Kidney (tissue), 13 donors: ENCODE measurements at regions not wholly inside any gene's neighbourhood (a gene's known extent, or its start where the extent isn't known, plus 50 kb on each side); places are given as distances from the start of the nearest gene placed in this dataset.

Source experiments
- DNase-seq, 5 donors: peaks; one replicate each; pipeline ENCODE4 v3.0.0-alpha.2; 2013 to 2020
- FAIRE-seq: peaks from 2 replicates; lab custom pipeline; 2012; peaks lifted over from hg19 to GRCh38; lab: Jason Lieb, UNC
- H3K27ac ChIP-seq, 2 donors: one replicate each; pipeline ENCODE4 v1.7.0; 2013; ENCODE audit warnings: low read depth in 2 of 2, low read length in 2 of 2, inconsistent platforms in 1 of 2
- H3K27me3 ChIP-seq: one replicate; pipeline ENCODE4 v1.7.1; 2013; ENCODE audit warnings: low read length, inconsistent platforms; ENCODE audit not compliant: control insufficient read depth, insufficient read depth
- H3K36me3 ChIP-seq, 3 donors: one replicate each; pipeline versions ENCODE4 v1.7.0 to v1.7.1; 2013; ENCODE audit warnings: low read length in 3 of 3, control low read depth in 1 of 3, inconsistent platforms in 1 of 3; ENCODE audit not compliant: insufficient read depth in 3 of 3, control insufficient read depth in 2 of 3
- H3K4me1 ChIP-seq, 3 donors: one replicate each; pipeline versions ENCODE4 v1.7.0 to v1.7.1; 2013; ENCODE audit warnings: low read length in 3 of 3, inconsistent platforms in 1 of 3, low read depth in 1 of 3; ENCODE audit not compliant: control insufficient read depth in 2 of 3, insufficient read depth in 2 of 3
- H3K4me3 ChIP-seq, 3 donors: one replicate each; pipeline versions ENCODE4 v1.7.0 to v1.8.1; 2013; ENCODE audit warnings: low read length in 3 of 3, control low read depth in 1 of 3, inconsistent platforms in 1 of 3
- H3K9ac ChIP-seq, 3 donors: one replicate each; pipeline versions ENCODE4 v1.7.0 to v1.7.1; 2013; ENCODE audit warnings: low read length in 3 of 3, control low read depth in 1 of 3, inconsistent platforms in 1 of 3
- H3K9me3 ChIP-seq, 3 donors: one replicate each; pipeline versions ENCODE4 v1.7.0 to v1.7.1; 2013; ENCODE audit warnings: low read length in 3 of 3, control low read depth in 1 of 3, inconsistent platforms in 1 of 3; ENCODE audit not compliant: control insufficient read depth in 2 of 3, insufficient read depth in 1 of 3
- intact Hi-C: fragments of 100-400 bp; cut with DNase I; formaldehyde crosslinking; loops from one replicate; pipeline ENCODE4 v1.11.1; 2022
- TF ChIP-seq, protein P1 (sequence below): IDR thresholded peaks from 3 replicates; pipeline ENCODE4 v1.5.1; 2012; ENCODE audit warnings: mild to moderate bottlenecking, moderate library complexity, borderline replicate concordance; ENCODE audit not compliant: insufficient read depth; ENCODE audit errors: extremely low read depth
- donor health status: control.
- donor health status: control.
- donor health status: control.
- donor health status: control.
- donor health status: control.
- donor health status: DM: yes; HTN: yes; CAD: no.
- donor health status: Normal renal cell carcinoma (clear cell type).

DNA sequence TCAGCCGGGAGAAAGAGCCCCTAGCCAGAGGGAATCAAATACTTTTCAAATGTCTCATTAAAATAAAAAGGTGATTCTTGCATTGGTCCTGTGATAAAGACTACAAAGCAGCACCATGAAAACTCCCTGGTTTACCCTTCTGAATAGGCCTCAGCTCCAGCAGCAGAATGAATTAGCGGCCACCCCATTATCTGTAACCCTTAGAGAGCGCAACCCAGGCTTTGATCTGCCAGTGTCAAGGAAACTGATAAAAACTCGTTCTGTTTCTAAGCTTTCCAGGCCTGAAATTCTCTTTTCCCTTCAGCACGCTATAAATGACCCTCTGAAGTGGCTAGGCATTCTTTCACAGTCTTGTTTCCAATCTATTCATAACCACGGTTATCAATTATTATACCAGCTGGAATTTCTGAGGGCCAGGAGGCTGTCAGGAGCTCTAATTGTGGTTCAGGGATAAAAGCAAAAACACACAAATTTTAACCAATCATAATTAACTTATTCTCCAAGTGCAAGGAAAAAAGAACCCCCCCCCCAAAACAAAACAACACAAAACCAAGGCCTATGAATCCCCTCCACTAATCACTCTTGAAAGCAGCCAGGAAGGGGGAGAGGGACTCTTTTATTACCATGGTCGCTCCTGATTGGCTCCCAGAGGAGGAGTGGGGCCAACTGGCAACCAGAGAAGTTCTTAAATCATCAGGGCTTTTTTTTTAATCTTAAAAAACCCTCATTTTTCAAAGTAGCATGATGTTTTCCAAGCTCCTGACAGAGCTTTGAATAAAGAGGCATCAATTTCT, 258.9 kb downstream of the CYRIA start:
- DNase-seq: peak in 3 of 5 donors; percentile 29 to 93 (median 69)
- FAIRE-seq: no peak

DNA sequence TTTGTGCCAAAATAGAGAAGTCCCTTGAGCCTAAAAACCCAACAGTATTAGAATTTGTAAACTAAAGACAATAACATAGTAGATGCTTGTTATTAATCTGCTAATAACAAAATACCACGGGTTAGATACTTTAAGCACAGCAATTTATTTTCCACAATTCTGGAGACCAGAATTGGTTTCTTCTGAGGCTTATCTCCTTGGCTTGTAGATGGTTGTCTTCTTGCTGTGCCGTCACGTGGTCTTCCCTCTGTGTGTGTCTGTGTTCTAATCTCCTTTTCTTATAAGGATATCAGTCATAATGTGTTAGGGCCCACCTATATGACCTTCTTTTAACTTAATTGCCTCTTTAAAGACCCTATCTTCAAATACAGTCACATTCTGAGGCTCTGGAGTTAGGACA, 260.1 kb downstream of the CYRIA start:
- no peak overlapping the region for H3K9ac ChIP-seq
- H3K27ac ChIP-seq: no peak overlapping the region
- H3K27me3 ChIP-seq: no peaks in the 10 kb centered on the region
- no peaks in the 10 kb centered on the region for H3K9me3 ChIP-seq
- DNase-seq: no peak
- H3K36me3 ChIP-seq: no peaks in the 10 kb centered on the region
- intact Hi-C loops: no loop called here
- H3K4me3 ChIP-seq: no peak overlapping the region
- H3K4me1 ChIP-seq: no peaks in the 10 kb centered on the region
- TF ChIP-seq, protein P1, sequence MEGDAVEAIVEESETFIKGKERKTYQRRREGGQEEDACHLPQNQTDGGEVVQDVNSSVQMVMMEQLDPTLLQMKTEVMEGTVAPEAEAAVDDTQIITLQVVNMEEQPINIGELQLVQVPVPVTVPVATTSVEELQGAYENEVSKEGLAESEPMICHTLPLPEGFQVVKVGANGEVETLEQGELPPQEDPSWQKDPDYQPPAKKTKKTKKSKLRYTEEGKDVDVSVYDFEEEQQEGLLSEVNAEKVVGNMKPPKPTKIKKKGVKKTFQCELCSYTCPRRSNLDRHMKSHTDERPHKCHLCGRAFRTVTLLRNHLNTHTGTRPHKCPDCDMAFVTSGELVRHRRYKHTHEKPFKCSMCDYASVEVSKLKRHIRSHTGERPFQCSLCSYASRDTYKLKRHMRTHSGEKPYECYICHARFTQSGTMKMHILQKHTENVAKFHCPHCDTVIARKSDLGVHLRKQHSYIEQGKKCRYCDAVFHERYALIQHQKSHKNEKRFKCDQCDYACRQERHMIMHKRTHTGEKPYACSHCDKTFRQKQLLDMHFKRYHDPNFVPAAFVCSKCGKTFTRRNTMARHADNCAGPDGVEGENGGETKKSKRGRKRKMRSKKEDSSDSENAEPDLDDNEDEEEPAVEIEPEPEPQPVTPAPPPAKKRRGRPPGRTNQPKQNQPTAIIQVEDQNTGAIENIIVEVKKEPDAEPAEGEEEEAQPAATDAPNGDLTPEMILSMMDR: no peak
- no peak for FAIRE-seq

More for the DNA sequence above, 258.9 kb downstream of the CYRIA start:
- no peak overlapping the region for H3K4me3 ChIP-seq
- no peaks in the 10 kb centered on the region for H3K9me3 ChIP-seq
- TF ChIP-seq, protein P1: no peak
- no peak overlapping the region for H3K27ac ChIP-seq
- H3K4me1 ChIP-seq: no peaks in the 10 kb centered on the region
- no peaks in the 10 kb centered on the region for H3K27me3 ChIP-seq
- H3K36me3 ChIP-seq: no peaks in the 10 kb centered on the region
- intact Hi-C loops: no loop called here
- no peak overlapping the region for H3K9ac ChIP-seq

DNA sequence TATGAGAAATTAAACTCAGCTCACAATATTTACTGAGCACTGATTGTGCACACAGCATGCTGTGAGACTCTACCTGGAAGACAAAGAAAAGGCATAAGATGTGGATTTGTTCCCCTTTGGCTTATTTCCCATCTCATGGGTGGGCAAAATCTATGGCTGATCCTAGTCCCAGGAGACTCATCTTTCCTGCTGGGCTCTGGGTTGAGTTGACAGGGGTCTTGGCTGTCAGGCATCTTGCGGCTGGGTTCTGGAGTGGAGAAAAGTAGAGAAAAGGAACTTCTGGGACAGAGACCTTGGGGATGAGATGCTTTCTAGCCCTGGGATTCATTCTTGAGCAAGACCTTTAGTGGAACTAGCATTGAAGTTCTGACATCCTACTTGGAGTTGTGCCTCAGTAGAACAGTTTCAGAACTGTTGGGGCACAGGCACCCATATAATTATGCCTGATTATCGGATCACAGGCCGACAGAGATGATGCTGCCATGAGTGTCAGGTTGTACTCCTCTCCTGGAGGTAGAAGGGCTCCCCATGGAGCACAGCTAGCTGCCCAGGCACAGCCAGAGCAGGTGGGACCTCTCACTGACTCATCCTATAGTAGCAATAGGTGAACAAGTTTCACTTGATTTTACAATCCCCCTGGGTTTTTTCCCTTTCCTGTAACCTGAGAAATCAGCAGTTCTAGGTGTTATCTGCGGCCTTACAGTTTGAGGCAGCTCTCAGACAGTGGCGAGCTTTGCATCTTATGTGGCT, 260.9 kb downstream of the CYRIA start:
- no peak overlapping the region for H3K4me3 ChIP-seq
- no peaks in the 10 kb centered on the region for H3K36me3 ChIP-seq
- intact Hi-C loops: no loop called here
- no peaks in the 10 kb centered on the region for H3K27me3 ChIP-seq
- H3K9ac ChIP-seq: no peak overlapping the region
- TF ChIP-seq, protein P1: no peak
- DNase-seq (no peak), FAIRE-seq (no peak)
- no peaks in the 10 kb centered on the region for H3K9me3 ChIP-seq
- no peak overlapping the region for H3K27ac ChIP-seq
- H3K4me1 ChIP-seq: no peaks in the 10 kb centered on the region
